ENCODE measurements at regions not wholly inside any gene's neighbourhood (a gene's known extent, or its start where the extent isn't known, plus 50 kb on each side); places are given as distances from the start of the nearest gene placed in this dataset.
A peak's percentile ranks its signal among the peaks of the same experiment; 100 is the strongest.
"Not testable (repeated sequence)": the region's sequence is repeated elsewhere in the genome, so short reads cannot be mapped to it uniquely, and the experiment has no call there.

- no peak for DNase-seq (ENCODE audit: low read depth)
Observed at GRCh38 chr3:72065236-72065635, 280.3 kb upstream of the PROK2 start.

- DNase-seq (ENCODE audit: low read depth): not testable (repeated sequence)
Observed at GRCh38 chr3:72064727-72065126, 279.8 kb upstream of the PROK2 start.

GRCh38 chr3:72062017-72062416 lies 277.1 kb upstream of the PROK2 start:
- no peak for DNase-seq (ENCODE audit: low read depth)

DNA sequence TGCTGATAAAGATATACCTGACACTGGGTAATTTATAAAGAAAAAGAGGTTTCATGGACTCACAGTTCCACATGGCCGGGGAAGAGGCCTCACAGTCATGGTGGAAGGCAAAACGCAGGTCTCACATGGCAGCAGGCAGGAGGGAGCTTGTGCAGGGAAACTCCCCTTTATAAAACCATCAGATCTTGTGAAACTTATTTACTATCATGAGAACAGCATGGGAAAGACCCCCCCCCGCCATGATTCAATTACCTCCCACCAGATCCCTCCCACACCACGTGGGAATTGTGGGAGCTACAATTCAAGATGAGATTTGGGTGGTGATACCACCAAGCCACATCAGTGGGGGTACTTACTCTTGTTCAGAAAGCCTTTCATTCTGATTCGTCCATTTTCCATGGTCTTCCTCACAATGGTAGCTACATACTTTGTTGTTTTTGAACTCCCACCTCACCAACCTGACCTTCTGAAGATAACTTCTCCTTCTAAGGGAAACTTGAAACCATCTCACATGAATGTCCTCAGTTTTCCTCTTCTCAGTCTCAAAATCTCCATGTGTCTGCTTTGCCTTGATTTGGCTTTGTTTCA lies 275.6 kb upstream of the PROK2 start:
- DNase-seq (ENCODE audit: low read depth): no peak

GRCh38 chr3:72058493-72059081 lies 273.6 kb upstream of the PROK2 start:
- no peak for DNase-seq (ENCODE audit: low read depth)

- DNase-seq (ENCODE audit: low read depth): no peak
Observed at GRCh38 chr3:72055436-72055835, 270.5 kb upstream of the PROK2 start.

GRCh38 chr3:72054976-72055375 lies 270.0 kb upstream of the PROK2 start:
- no peak for DNase-seq (ENCODE audit: low read depth)

- no peak for DNase-seq (ENCODE audit: low read depth)
Observed at GRCh38 chr3:72052841-72053409, 268.0 kb upstream of the PROK2 start.

DNA sequence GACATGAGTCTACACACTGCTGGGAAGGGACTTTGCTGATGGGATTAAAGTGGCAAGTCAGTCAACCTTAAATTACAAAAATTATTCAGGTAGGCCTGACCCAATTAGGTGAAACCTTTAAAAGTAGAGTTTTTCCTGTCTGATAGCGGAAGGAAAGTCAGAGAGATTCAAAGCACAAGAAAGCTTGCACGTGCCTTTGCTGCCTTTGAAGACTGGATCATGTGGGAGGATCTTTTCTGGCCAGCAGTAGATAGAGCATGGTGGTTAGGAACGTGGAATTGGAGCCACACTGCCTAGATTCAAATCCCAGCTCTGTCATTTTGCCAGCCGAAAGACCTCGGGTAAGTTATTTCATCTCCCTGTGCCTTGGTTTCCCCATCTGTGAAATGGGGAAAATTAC lies 265.8 kb upstream of the PROK2 start:
- no peak for DNase-seq (ENCODE audit: low read depth)

- DNase-seq (ENCODE audit: low read depth): no peak
Observed at GRCh38 chr3:72050048-72050632, 265.2 kb upstream of the PROK2 start.

DNA sequence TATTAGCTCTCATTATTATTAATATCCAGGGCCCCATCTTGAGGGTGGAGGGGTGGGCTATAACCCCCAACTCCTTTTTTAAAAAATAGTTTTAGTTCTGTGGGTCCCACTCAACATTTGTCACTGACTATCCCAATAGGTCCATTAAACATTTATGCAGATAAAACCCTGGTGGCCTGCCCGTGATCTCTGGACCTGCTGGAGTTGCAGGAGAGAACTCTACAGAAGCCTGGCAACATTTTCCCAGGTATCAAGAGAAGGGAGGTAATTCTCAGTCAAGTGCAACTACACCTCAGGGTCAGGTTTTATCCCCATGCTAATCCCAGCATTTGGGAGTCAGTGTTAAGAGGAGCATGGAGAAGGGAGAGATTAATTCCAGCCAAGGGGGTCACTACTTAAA lies 264.4 kb upstream of the PROK2 start:
- no peak for DNase-seq (ENCODE audit: low read depth)

- no peak for DNase-seq (ENCODE audit: low read depth)
Observed at GRCh38 chr3:72048873-72049272, 263.9 kb upstream of the PROK2 start.

GRCh38 chr3:72047221-72047871 lies 262.4 kb upstream of the PROK2 start:
- DNase-seq (ENCODE audit: low read depth): no peak

DNA sequence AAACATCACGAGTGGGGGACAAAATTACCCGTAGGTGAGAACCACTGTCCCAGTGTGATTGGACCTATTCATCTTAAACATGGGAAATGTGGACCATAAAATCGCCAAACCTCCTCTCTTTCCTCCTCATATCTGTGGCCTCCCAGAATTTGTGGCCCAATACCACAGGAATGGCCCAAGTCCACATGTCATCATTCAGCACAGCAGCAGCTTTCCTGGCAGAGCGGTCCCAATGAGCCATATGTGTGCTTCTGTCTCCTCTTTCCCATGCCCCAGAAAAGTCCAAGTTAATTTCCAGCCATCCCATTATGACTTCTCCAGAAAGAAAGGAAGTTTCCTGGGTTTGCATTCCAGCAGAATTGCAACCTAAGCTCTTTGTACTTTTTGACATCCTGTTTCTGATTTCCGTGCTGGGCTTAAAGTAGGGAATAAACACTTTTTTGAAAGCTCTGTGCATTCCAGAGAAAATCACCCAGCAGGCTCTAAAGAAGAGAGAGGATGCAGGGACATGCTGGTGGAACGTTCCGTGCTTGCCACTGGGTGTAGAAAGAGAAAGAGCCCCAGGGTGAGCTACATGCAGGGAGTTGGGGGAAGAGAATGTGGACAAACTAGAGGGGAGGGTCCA lies 259.4 kb upstream of the PROK2 start:
- peak; percentile 40 for DNase-seq (ENCODE audit: low read depth)

GRCh38 chr3:72043204-72044133 lies 258.5 kb upstream of the PROK2 start:
- DNase-seq (ENCODE audit: low read depth): no peak

DNA sequence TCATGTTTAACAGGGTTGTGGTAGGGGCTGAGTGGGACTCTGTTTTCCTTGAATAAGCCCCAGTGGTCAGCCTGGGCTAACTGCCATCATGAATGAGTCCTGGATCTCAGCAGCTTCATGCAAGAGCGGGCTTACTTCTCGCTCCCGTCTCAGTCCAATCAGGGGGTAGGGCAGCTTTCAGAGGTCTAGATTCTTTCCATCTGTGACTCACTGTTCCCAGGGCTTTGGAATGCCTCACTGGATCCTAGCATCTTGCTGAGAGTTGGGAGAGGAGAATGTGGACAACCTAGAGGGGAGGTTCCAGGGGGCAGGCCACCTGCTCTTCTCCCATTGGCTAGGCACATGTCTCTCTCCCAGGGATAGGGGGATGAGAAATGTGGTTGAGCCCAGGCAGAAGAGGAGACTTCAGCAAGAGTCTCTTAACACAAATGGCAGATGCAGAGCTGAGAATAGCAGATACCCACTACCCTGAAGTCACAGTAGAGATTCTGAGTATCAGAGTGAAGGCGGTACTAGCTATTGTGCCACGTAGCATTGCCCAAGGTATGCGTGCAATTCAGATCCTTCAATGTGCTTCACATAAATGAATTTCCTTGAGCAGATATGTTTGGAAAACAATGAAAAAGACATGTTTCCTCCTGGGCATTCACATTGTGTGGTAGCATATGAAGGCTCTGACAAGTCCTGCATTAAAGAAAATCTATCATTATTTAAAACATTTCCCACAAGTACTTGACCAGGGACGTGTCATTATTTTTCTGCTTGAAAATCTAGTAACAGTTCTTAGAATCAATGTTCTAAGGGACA lies 257.7 kb upstream of the PROK2 start:
- peak; percentile 60 for DNase-seq (ENCODE audit: low read depth)

GRCh38 chr3:72041511-72041910 lies 256.6 kb upstream of the PROK2 start:
- DNase-seq (ENCODE audit: low read depth): peak; percentile 29

- DNase-seq (ENCODE audit: low read depth): no peak
Observed at GRCh38 chr3:72041076-72041475, 256.1 kb upstream of the PROK2 start.

DNA sequence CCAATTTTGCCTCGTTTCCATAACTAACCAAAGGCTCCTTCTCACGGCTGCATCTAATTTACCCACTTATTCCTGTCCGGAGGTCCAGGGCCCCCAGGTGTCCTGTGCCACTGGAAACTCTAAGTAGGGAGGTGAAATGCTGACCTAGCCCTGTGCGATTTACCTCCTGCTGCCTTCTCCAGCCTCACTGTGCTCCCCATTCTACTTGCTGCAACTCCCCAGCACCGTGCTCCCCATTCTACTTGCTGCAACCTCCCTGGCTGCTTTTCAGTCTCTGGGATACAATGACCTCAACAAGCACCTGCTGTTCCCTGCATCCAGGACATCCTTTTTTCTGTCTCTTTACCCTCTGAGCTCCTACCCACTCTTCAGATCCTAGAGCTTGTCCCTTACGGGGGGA lies 254.7 kb upstream of the PROK2 start:
- DNase-seq (ENCODE audit: low read depth): no peak

DNA sequence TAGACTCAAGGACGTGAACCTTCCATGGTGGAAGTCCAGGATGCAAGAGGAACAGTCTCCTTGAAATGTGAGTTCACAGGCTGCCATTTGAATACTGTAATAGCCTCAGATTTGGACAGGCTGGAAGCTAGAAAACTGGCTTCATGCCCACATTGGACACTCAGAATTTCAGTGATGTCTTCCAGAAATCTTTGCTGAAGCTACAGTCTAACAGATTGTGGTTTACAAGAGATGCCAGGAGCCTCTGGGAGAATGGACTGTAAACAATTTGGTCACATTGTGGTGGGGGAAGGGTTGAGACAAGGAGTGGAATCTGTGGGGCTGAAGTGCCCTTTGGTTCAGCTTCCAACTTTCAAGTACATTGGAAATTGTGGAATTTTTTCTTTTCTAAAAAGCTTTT lies 252.0 kb upstream of the PROK2 start:
- peak; percentile 66 for DNase-seq (ENCODE audit: low read depth)
